ENCODE measurements at regions not wholly inside any gene's neighbourhood (a gene's known extent, or its start where the extent isn't known, plus 50 kb on each side); places are given as distances from the start of the nearest gene placed in this dataset.

DNA sequence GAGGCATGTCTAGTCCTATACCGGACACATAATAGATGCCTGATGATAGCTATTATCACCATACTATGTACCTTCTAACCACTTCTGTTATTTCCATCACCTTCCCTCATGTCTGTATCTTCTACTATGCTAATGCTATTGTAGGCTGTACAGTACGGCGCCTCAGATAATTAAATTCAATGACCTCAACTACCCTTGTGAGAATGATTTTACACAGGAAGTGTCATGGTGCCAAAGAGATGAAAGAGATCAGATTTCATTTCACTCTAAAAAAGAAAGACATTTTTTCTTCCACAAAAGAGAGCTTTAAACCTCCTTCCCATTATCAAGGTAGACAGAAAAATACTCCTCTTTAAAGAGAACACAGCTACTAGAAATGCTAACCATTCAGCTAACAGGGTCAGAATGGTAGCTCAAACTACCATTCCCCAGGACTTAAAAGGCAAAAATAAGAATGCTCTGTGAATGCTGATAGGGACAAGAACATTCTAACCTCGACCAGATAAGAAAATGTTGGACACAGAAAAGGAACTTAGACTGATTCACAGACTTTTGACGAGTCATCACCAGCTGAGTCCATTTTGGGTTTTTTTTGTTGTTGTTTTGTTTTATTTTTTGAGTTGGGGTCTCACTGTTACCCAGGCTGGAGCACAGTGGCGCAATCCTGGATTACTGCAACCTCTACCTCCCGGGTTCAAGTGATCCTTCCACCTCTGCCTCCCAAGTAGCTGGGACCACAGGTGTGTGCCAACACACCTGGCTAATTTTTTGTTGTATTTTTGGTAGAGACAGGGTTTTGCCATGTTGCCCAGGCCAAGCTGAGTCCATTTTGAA lies 99.2 kb upstream of the RAPGEF2 start:
- no peaks in the 10 kb centered on the region for H3K4me1 ChIP-seq (ENCODE audit: control insufficient read depth, insufficient read depth, low read length)
- no peak for TF ChIP-seq CBFB (IDR thresholded peaks at IDR 0.05; ENCODE audit: low read depth)
- no peak for TF ChIP-seq NRF1 (conservative IDR thresholded peaks at IDR 0.05; ENCODE audit: low read depth, low read length)
- ChIA-PET SMC1A (ENCODE audit: uncharacterized antibody, unreplicated experiment) (interaction anchor here (0.7 to 4.1 kb wide), 4 partner anchors 13 to 30 kb away, joined by 3 to 28 read pairs (median 4); no protein-coding TSS in a partner anchor), RAD21 (ENCODE audit: unreplicated experiment) (interaction anchor here (1.2 kb wide), 1 partner anchor 13 kb away, joined by 3 read pairs; no protein-coding TSS in a partner anchor), POLR2A (interaction anchor here (0.6 kb wide), 1 partner anchor 993 kb away, joined by 4 read pairs; no protein-coding TSS in a partner anchor), CTCF (interaction anchor here (2.6 kb wide), 1 partner anchor 12 kb away, joined by 8 read pairs; no protein-coding TSS in a partner anchor)
- no peaks in the 10 kb centered on the region for H3K36me3 ChIP-seq (ENCODE audit: control insufficient read depth in 2 of 2, insufficient read depth in 2 of 2, low read length in 1 of 2)
- H3K9ac ChIP-seq (ENCODE audit: control insufficient read depth, insufficient read depth, low read length): no peak overlapping the region
- H4K20me1 ChIP-seq (ENCODE audit: control insufficient read depth, insufficient read depth): no peaks in the 10 kb centered on the region
- H3K4me3 ChIP-seq: no peak overlapping the region
- no peaks in the 10 kb centered on the region for H3K27me3 ChIP-seq (replicated peaks in 1 of 2; ENCODE audit: control insufficient read depth in 2 of 2, insufficient read depth in 2 of 2, low read length in 1 of 2)
- no peak overlapping the region for H3K27ac ChIP-seq (ENCODE audit: control insufficient read depth, insufficient read depth)
- WGBS (ENCODE audit: insufficient coverage, insufficient replicate concordance, low lambda C conversion rate, missing lambda C conversion rate): 62% methylated on average over 7 of the region's 7 CpGs
- in situ Hi-C loops (cut with MboI): no loop called here
- no peaks in the 10 kb centered on the region; the same call in 1 of the 3 replicates for H3K9me3 ChIP-seq (replicated peaks; ENCODE audit: control insufficient read depth, insufficient read depth, low read length)
- DNase-seq (ENCODE audit: low read depth, low spot score): no peak
- no TSS peak for BruUV-seq (replicated peaks)
- H2AFZ ChIP-seq (ENCODE audit: control insufficient read depth, low read depth, low read length): no peak overlapping the region
- H3K79me2 ChIP-seq (ENCODE audit: control insufficient read depth, insufficient read depth, low read length): no peaks in the 10 kb centered on the region
- no peak for ATAC-seq
- FAIRE-seq: no peak
- H3K4me2 ChIP-seq (ENCODE audit: control insufficient read depth, insufficient read depth): no peak overlapping the region
- intact Hi-C loops (cut with micrococcal nuclease; ENCODE audit: unreplicated experiment): no loop called here

DNA sequence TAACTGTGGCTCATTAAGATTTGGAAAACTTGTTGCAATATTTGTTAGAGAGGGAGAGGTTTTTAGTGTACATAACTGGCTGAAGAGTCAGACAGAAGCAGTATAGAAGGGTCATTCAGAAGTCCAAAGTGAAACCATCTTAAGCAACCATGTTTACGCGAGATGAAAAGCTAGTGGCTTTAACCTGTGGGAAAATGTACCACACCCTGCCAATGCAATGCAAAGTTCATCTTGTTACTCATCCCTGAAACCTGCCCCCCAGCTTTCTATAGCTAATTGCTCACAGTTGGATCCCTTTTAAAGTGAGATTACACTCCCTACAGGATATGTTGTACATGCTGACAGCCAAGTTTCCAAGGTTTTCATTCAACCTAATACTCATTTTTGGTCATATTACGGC lies 96.7 kb upstream of the RAPGEF2 start:
- Histone ChIP-seq H2AFZ (ENCODE audit: control insufficient read depth, low read depth, low read length) (no peak overlapping the region), H3K79me2 (ENCODE audit: control insufficient read depth, insufficient read depth, low read length) (no peaks in the 10 kb centered on the region), H3K4me2 (ENCODE audit: control insufficient read depth, insufficient read depth) (no peak overlapping the region), H3K9me3 (replicated peaks; ENCODE audit: control insufficient read depth, insufficient read depth, low read length) (no peaks in the 10 kb centered on the region; the same call in 1 of the 3 replicates), H4K20me1 (ENCODE audit: control insufficient read depth, insufficient read depth) (no peaks in the 10 kb centered on the region), H3K4me3 (no peak overlapping the region), H3K9ac (ENCODE audit: control insufficient read depth, insufficient read depth, low read length) (no peak overlapping the region), H3K27ac (ENCODE audit: control insufficient read depth, insufficient read depth) (no peak overlapping the region), H3K36me3 (ENCODE audit: control insufficient read depth in 2 of 2, insufficient read depth in 2 of 2, low read length in 1 of 2) (no peaks in the 10 kb centered on the region), H3K4me1 (ENCODE audit: control insufficient read depth, insufficient read depth, low read length) (no peaks in the 10 kb centered on the region), H3K27me3 (replicated peaks in 1 of 2; ENCODE audit: control insufficient read depth in 2 of 2, insufficient read depth in 2 of 2, low read length in 1 of 2) (no peaks in the 10 kb centered on the region)
- DNase-seq (ENCODE audit: low read depth, low spot score) (no peak), FAIRE-seq (no peak), ATAC-seq (peak; percentile 68)
- RAD21 ChIA-PET (ENCODE audit: unreplicated experiment): no interaction called here
- POLR2A ChIA-PET: interaction anchor here (0.6 kb wide), 1 partner anchor 352 kb away, joined by 3 read pairs; no protein-coding TSS in a partner anchor
- SMC1A ChIA-PET (ENCODE audit: uncharacterized antibody, unreplicated experiment): interaction anchor here (4.1 kb wide), 1 partner anchor 10 kb away, joined by 28 read pairs; no protein-coding TSS in a partner anchor
- no TSS peak for BruUV-seq (replicated peaks)
- CTCF ChIA-PET: interaction anchor here (1.0 to 1.4 kb wide), 3 partner anchors 10 to 149 kb away, joined by 3 to 5 read pairs (median 3); no protein-coding TSS in a partner anchor
- intact Hi-C loops (cut with micrococcal nuclease; ENCODE audit: unreplicated experiment) (no loop called here), in situ Hi-C loops (cut with MboI) (no loop called here)
- TF ChIP-seq CHD2 (IDR thresholded peaks at IDR 0.05; ENCODE audit: borderline replicate concordance, low read depth, low read length) (no peak), RELA (IDR thresholded peaks at IDR 0.05; ENCODE audit: borderline replicate concordance, partially characterized antibody) (no peak), CHD1 (IDR thresholded peaks at IDR 0.05; ENCODE audit: low read depth, low read length) (no peak), HDAC2 (IDR thresholded peaks at IDR 0.05) (no peak), NR2C1 (IDR thresholded peaks at IDR 0.05) (no peak), YBX1 (IDR thresholded peaks at IDR 0.05) (no peak), RB1 (IDR thresholded peaks at IDR 0.05; ENCODE audit: borderline replicate concordance) (no peak), POLR2A (IDR thresholded peaks at IDR 0.05; ENCODE audit: low read depth, low read length) (no peak), CREM (IDR thresholded peaks at IDR 0.05; ENCODE audit: low read depth) (no peak), RAD51 (IDR thresholded peaks at IDR 0.05) (no peak), ZNF24 (IDR thresholded peaks at IDR 0.05) (no peak), GATAD2B (conservative IDR thresholded peaks at IDR 0.05; ENCODE audit: low read depth) (no peak), MXI1 (IDR thresholded peaks at IDR 0.05; ENCODE audit: low read depth, low read length) (no peak), CREB1 (IDR thresholded peaks at IDR 0.05; ENCODE audit: low read depth) (no peak), FOXM1 (IDR thresholded peaks at IDR 0.05; ENCODE audit: low read depth, low read length) (no peak)
- WGBS (ENCODE audit: insufficient coverage, insufficient replicate concordance, low lambda C conversion rate, missing lambda C conversion rate): 80% methylated on average over 3 of the region's 3 CpGs
